ENCODE measurements at regions not wholly inside any gene's neighbourhood (a gene's known extent, or its start where the extent isn't known, plus 50 kb on each side); places are given as distances from the start of the nearest gene placed in this dataset.

- DNase-seq, result no peak
These were observed 450.0 kb upstream of the RASGEF1B start for GRCh38 chr4:81921751-81922159.

- peak; percentile 14 for DNase-seq
These were observed 448.1 kb upstream of the RASGEF1B start for GRCh38 chr4:81919810-81920209.

GRCh38 chr4:81919223-81919622 is 447.5 kb upstream of the RASGEF1B start:
- peak; percentile 68 for DNase-seq

- DNase-seq, result no peak
These were observed 443.7 kb upstream of the RASGEF1B start for GRCh38 chr4:81915430-81915829.

GRCh38 chr4:81914623-81915022 is 442.9 kb upstream of the RASGEF1B start:
- DNase-seq, result no peak

GRCh38 chr4:81913427-81913879 is 441.7 kb upstream of the RASGEF1B start:
- peak; percentile 88 for DNase-seq

- no peak for DNase-seq
These were observed 440.8 kb upstream of the RASGEF1B start for GRCh38 chr4:81912376-81913030.

- no peak for DNase-seq
These were observed 435.2 kb upstream of the RASGEF1B start for GRCh38 chr4:81906905-81907304.

GRCh38 chr4:81905971-81906370 is 434.3 kb upstream of the RASGEF1B start:
- no peak for DNase-seq

GRCh38 chr4:81904121-81904520 is 432.4 kb upstream of the RASGEF1B start:
- DNase-seq, result no peak

- DNase-seq, result no peak
These were observed 431.5 kb upstream of the RASGEF1B start for GRCh38 chr4:81903212-81903611.

GRCh38 chr4:81898862-81899504 is 427.3 kb upstream of the RASGEF1B start:
- DNase-seq, result no peak

- no peak for DNase-seq
These were observed 425.2 kb upstream of the RASGEF1B start for GRCh38 chr4:81896936-81897335.

- no peak for DNase-seq
These were observed 419.6 kb upstream of the RASGEF1B start for GRCh38 chr4:81891005-81891996.

- peak; percentile 8 for DNase-seq
These were observed 413.3 kb upstream of the RASGEF1B start for GRCh38 chr4:81884986-81885385.

- no peak for DNase-seq
These were observed 412.1 kb upstream of the RASGEF1B start for GRCh38 chr4:81883530-81884450.

- DNase-seq, result no peak
These were observed 411.3 kb upstream of the RASGEF1B start for GRCh38 chr4:81883004-81883403.

- no peak for DNase-seq
These were observed 410.3 kb upstream of the RASGEF1B start for GRCh38 chr4:81881855-81882621.

GRCh38 chr4:81876106-81876505 is 404.4 kb upstream of the RASGEF1B start:
- no peak for DNase-seq

- DNase-seq, result no peak
These were observed 403.2 kb upstream of the RASGEF1B start for GRCh38 chr4:81874661-81875515.

Measured in hematopoietic multipotent progenitor cell treated with erythropoietin and hydrocortisone succinate and interleukin-3 and kit ligand, for 6 days (in vitro differentiated cells).